NOMO-1 treated with DMSO at 0.1 percent for 48 hours (cell line): ENCODE measurements at regions not wholly inside any gene's neighbourhood (a gene's known extent, or its start where the extent isn't known, plus 50 kb on each side); places are given as distances from the start of the nearest gene placed in this dataset.
"Not testable (repeated sequence)": the region's sequence is repeated elsewhere in the genome, so short reads cannot be mapped to it uniquely, and the experiment has no call there.

ENCODE experiments used
- DNase-seq: peaks from one replicate; lab custom pipeline; 2025; ENCODE audit not compliant: unreplicated experiment; lab: John Stamatoyannopoulos, UW

GRCh38 chr17:59493867-59494266 lies 71.5 kb upstream of the DHX40 start:
- DNase-seq = no peak

- no peak for DNase-seq
These were observed 70.5 kb upstream of the DHX40 start for GRCh38 chr17:59494757-59495368.

GRCh38 chr17:59496178-59496577 lies 69.2 kb upstream of the DHX40 start:
- no peak for DNase-seq

- DNase-seq = no peak
These were observed 66.7 kb upstream of the DHX40 start for GRCh38 chr17:59498530-59499307.

GRCh38 chr17:59500086-59500655 lies 65.2 kb upstream of the DHX40 start:
- not testable (repeated sequence) for DNase-seq

GRCh38 chr17:59501690-59502089 lies 63.7 kb upstream of the DHX40 start:
- DNase-seq = no peak

- no peak for DNase-seq
These were observed 62.6 kb upstream of the DHX40 start for GRCh38 chr17:59502800-59503199.

GRCh38 chr17:59503500-59503899 lies 61.9 kb upstream of the DHX40 start:
- DNase-seq = no peak

- DNase-seq = no peak
These were observed 60.6 kb upstream of the DHX40 start for GRCh38 chr17:59504821-59505220.

- no peak for DNase-seq
These were observed 59.7 kb upstream of the DHX40 start for GRCh38 chr17:59505610-59506276.

GRCh38 chr17:59506894-59507726 lies 58.3 kb upstream of the DHX40 start:
- DNase-seq = no peak

- DNase-seq = no peak
These were observed 56.3 kb upstream of the DHX40 start for GRCh38 chr17:59508999-59509625.

GRCh38 chr17:59510611-59511010 lies 54.8 kb upstream of the DHX40 start:
- no peak for DNase-seq

GRCh38 chr17:59511726-59512125 lies 53.7 kb upstream of the DHX40 start:
- no peak for DNase-seq

- DNase-seq = peak; percentile 85
These were observed 52.5 kb upstream of the DHX40 start for GRCh38 chr17:59512844-59513385.

GRCh38 chr17:59513934-59514841 lies 51.2 kb upstream of the DHX40 start:
- peak; percentile 81 for DNase-seq
